GM23338 (cell line): ENCODE measurements at regions not wholly inside any gene's neighbourhood (a gene's known extent, or its start where the extent isn't known, plus 50 kb on each side); places are given as distances from the start of the nearest gene placed in this dataset.

Source experiments
- ATAC-seq: fragments of 200-7000 bp; cut with Tn5 transposase; 3 replicates; pipeline ENCODE4 v1.9.1; 2020
- DNase-seq: peaks from one replicate; pipeline ENCODE4 v3.0.0-alpha.2; 2015; ENCODE audit warnings: low spot score
- H2AFZ ChIP-seq: fragments of 200-600 bp; sonication (generic); 2 replicates; pipeline ENCODE4 v1.8.0; 2016; ENCODE audit warnings: antibody characterized with exemption, mild to moderate bottlenecking, moderate library complexity
- H3F3A ChIP-seq: fragments of 200-600 bp; sonication (generic); replicated peaks from 2 replicates; pipeline ENCODE4 v1.8.0; 2017; ENCODE audit warnings: antibody characterized with exemption, mixed run types, low read depth
- H3K27ac ChIP-seq: fragments of 200-600 bp; sonication (generic); 2 replicates; pipeline ENCODE4 v1.6.1; 2016; ENCODE audit warnings: low read depth
- H3K27me3 ChIP-seq: fragments of 200-600 bp; sonication (generic); 2 replicates; pipeline ENCODE4 v1.8.0; 2016; ENCODE audit warnings: mild to moderate bottlenecking, mixed run types, moderate library complexity; ENCODE audit not compliant: insufficient read depth
- H3K36me3 ChIP-seq: fragments of 200-600 bp; sonication (generic); 2 replicates; pipeline ENCODE4 v1.8.0; 2016; ENCODE audit warnings: mild to moderate bottlenecking; ENCODE audit not compliant: insufficient read depth
- H3K4me1 ChIP-seq: fragments of 200-600 bp; sonication (generic); 2 replicates; pipeline ENCODE4 v1.8.0; 2016; ENCODE audit warnings: mild to moderate bottlenecking, moderate library complexity; ENCODE audit not compliant: insufficient read depth
- H3K4me2 ChIP-seq: fragments of 200-600 bp; sonication (generic); 2 replicates; pipeline ENCODE4 v1.7.1; 2017; ENCODE audit warnings: mixed run types
- H3K4me3 ChIP-seq: fragments of 200-600 bp; sonication (generic); 2 replicates; pipeline ENCODE4 v1.6.1; 2016; ENCODE audit warnings: mixed run types
- H3K79me2 ChIP-seq: fragments of 200-600 bp; sonication (generic); replicated peaks from 2 replicates; pipeline ENCODE4 v1.8.0; 2017; ENCODE audit warnings: mild to moderate bottlenecking; ENCODE audit not compliant: insufficient read depth
- H3K9me2 ChIP-seq: fragments of 200-600 bp; sonication (generic); 2 replicates; pipeline ENCODE4 v1.8.0; 2017; ENCODE audit not compliant: insufficient read depth
- H4K20me1 ChIP-seq: fragments of 200-600 bp; sonication (generic); replicated peaks from 2 replicates; pipeline ENCODE4 v1.8.0; 2017; ENCODE audit warnings: mild to moderate bottlenecking; ENCODE audit not compliant: insufficient read depth
- H3K27ac Mint-ChIP-seq: 2 replicates; pipeline ENCODE4 v1.8.0; 2020; ENCODE audit warnings: inconsistent platforms, mild to moderate bottlenecking, moderate library complexity, mixed read lengths
- H3K27me3 Mint-ChIP-seq: 3 replicates; pipeline ENCODE4 v1.8.0; 2022; ENCODE audit warnings: low read depth, mild to moderate bottlenecking, moderate library complexity, mixed read lengths, inconsistent platforms; ENCODE audit not compliant: insufficient read depth, poor library complexity
- H3K36me3 Mint-ChIP-seq: 3 replicates; pipeline ENCODE4 v1.8.0; 2021; ENCODE audit warnings: low read depth, mild to moderate bottlenecking, inconsistent platforms, moderate library complexity, mixed read lengths
- H3K4me1 Mint-ChIP-seq: 3 replicates; pipeline ENCODE4 v1.8.0; 2020; ENCODE audit warnings: mild to moderate bottlenecking, inconsistent platforms, mixed read lengths
- H3K4me3 Mint-ChIP-seq: 3 replicates; pipeline ENCODE4 v1.8.0; 2021; ENCODE audit warnings: moderate library complexity, mild to moderate bottlenecking, inconsistent platforms, mixed read lengths
- H3K9me3 Mint-ChIP-seq: 3 replicates; pipeline ENCODE4 v1.8.0; 2020; ENCODE audit warnings: moderate library complexity, mild to moderate bottlenecking, inconsistent platforms, mixed read lengths
- CREB1 ChIP-seq: fragments of 250-450 bp; sonication (Bioruptor Pico); IDR thresholded peaks from 2 replicates; pipeline ENCODE4 v1.5.0; 2020; ENCODE audit warnings: low read depth, mild to moderate bottlenecking, moderate library complexity
- CTCF ChIP-seq, 2 experiments: fragments of 200-600 bp in 1 of 2; sonication (generic) in 1 of 2; conservative IDR thresholded peaks; 2 replicates each; pipeline versions ENCODE4 v1.5.1 to v1.6.1; 2016 to 2017; ENCODE audit warnings: antibody characterized with exemption in 2 of 2, low read depth in 2 of 2, mild to moderate bottlenecking in 2 of 2, moderate library complexity in 1 of 2
- ETS1 ChIP-seq: IDR thresholded peaks from 2 replicates; pipeline ENCODE4 v1.6.1; 2016; ENCODE audit warnings: antibody characterized with exemption
- EZH2 ChIP-seq: fragments of 200-600 bp; sonication (generic); IDR thresholded peaks from one replicate; pipeline ENCODE4 v1.8.0; 2017; ENCODE audit warnings: antibody characterized with exemption, mild to moderate bottlenecking, low read depth; ENCODE audit not compliant: unreplicated experiment
- EZH2phosphoT487 ChIP-seq: fragments of 200-600 bp; sonication (generic); IDR thresholded peaks from one replicate; pipeline ENCODE4 v1.8.1; 2018; ENCODE audit warnings: antibody characterized with exemption; ENCODE audit not compliant: unreplicated experiment
- JUNB ChIP-seq: IDR thresholded peaks from one replicate; pipeline ENCODE4 v1.6.1; 2016; ENCODE audit warnings: antibody characterized with exemption; ENCODE audit not compliant: unreplicated experiment
- NANOG ChIP-seq: IDR thresholded peaks from 2 replicates; pipeline ENCODE4 v1.6.1; 2016; ENCODE audit warnings: antibody characterized with exemption, borderline replicate concordance
- POLR2AphosphoS5 ChIP-seq: IDR thresholded peaks from 2 replicates; pipeline ENCODE4 v1.6.1; 2016; ENCODE audit warnings: antibody characterized with exemption, low read depth
- STAT1 ChIP-seq: IDR thresholded peaks from one replicate; pipeline ENCODE4 v1.6.1; 2016; ENCODE audit warnings: antibody characterized with exemption; ENCODE audit not compliant: unreplicated experiment
- ZNF331 ChIP-seq: fragments of 250-450 bp; sonication (Bioruptor Pico); IDR thresholded peaks from 2 replicates; pipeline ENCODE4 v1.5.0; 2020; ENCODE audit warnings: low read depth, mild to moderate bottlenecking, moderate library complexity
- ZNF462 ChIP-seq: fragments of 250-450 bp; sonication (Bioruptor Pico); IDR thresholded peaks from 2 replicates; pipeline ENCODE4 v1.5.0; 2020; ENCODE audit warnings: mild to moderate bottlenecking, moderate library complexity

DNA sequence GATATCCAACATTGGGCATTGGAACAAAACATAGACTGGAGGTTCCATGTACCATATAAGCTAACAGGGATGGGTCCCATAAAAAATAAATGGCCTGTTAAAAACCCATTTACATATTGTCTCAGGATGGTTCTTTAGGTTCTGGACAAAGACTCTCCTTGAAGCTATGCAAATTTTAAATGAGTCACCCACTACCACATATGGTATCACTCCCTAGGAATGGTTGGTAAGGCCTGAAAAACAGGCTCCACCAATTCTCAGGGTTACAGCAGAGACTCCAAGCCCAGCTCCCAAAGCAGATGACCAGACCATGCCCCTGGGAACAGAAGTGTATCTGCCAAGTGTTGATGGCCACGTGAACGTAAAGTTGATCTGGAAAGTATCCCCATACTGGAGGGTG, 190.7 kb upstream of the SPHKAP start (continued):
- TF ChIP-seq EZH2 (no peak), ZNF462 (CRISPR knock-in tag) (no peak), EZH2phosphoT487 (no peak), CREB1 (CRISPR knock-in tag) (no peak), ETS1 (no peak)

- Histone ChIP-seq H2AFZ (no peak overlapping the region), H3K4me3 (no peak overlapping the region), H3K9me2 (peaks cover 7% of the 10 kb centered on the region; the same call in 1 of the 2 replicates), H3K4me2 (no peak overlapping the region), H3K27ac (no peak overlapping the region), H3K4me1 (no peaks in the 10 kb centered on the region), H3K27me3 (no peaks in the 10 kb centered on the region), H4K20me1 (no peaks in the 10 kb centered on the region), H3K36me3 (no peaks in the 10 kb centered on the region), H3F3A (no peaks in the 10 kb centered on the region), H3K79me2 (no peaks in the 10 kb centered on the region)
- Mint-ChIP-seq H3K27ac (no peak overlapping the region), H3K4me3 (no peak overlapping the region), H3K4me1 (no peaks in the 10 kb centered on the region), H3K36me3 (no peaks in the 10 kb centered on the region), H3K27me3 (peaks cover 1% of the 10 kb centered on the region), H3K9me3 (no peaks in the 10 kb centered on the region; the same call in 2 of the 3 replicates)
- DNase-seq (no peak), ATAC-seq (no peak)
- TF ChIP-seq CTCF (conservative IDR thresholded peaks at IDR 0.05; ENCODE audit: low read depth in 2 of 2) (no peak), STAT1 (no peak), EZH2 (no peak), EZH2phosphoT487 (no peak), ETS1 (no peak), ZNF331 (CRISPR knock-in tag) (no peak), POLR2AphosphoS5 (no peak), CREB1 (CRISPR knock-in tag) (no peak), NANOG (no peak), JUNB (no peak)
Measured at GRCh38 chr2:228369400-228370031, 188.0 kb upstream of the SPHKAP start.
